SJCRH30 (cell line): ENCODE measurements at regions not wholly inside any gene's neighbourhood (a gene's known extent, or its start where the extent isn't known, plus 50 kb on each side); places are given as distances from the start of the nearest gene placed in this dataset.

Experiments
- DNase-seq, 2 experiments: peaks; one replicate each; pipeline ENCODE4 v3.0.0-alpha.2; 2015 to 2020
- H3K27ac ChIP-seq: fragments of 250-450 bp; sonication (Bioruptor Pico); 2 replicates; pipeline ENCODE4 v1.5.1; 2020; ENCODE audit warnings: mild to moderate bottlenecking, moderate library complexity
- H3K27me3 ChIP-seq: fragments of 250-450 bp; sonication (Bioruptor Pico); 2 replicates; pipeline ENCODE4 v1.5.1; 2020; ENCODE audit warnings: mild to moderate bottlenecking, moderate library complexity
- H3K36me3 ChIP-seq: fragments of 250-450 bp; sonication (Bioruptor Pico); 2 replicates; pipeline ENCODE4 v1.5.1; 2020; ENCODE audit warnings: mild to moderate bottlenecking, moderate library complexity
- H3K4me1 ChIP-seq: fragments of 250-450 bp; sonication (Bioruptor Pico); 2 replicates; pipeline ENCODE4 v1.5.1; 2020; ENCODE audit warnings: mild to moderate bottlenecking, moderate library complexity
- H3K4me3 ChIP-seq: fragments of 250-450 bp; sonication (Bioruptor Pico); 2 replicates; pipeline ENCODE4 v1.5.1; 2020; ENCODE audit warnings: mild to moderate bottlenecking, moderate library complexity
- H3K9me3 ChIP-seq: fragments of 250-450 bp; sonication (Bioruptor Pico); replicated peaks from 2 replicates; pipeline ENCODE4 v1.5.1; 2020; ENCODE audit warnings: mild to moderate bottlenecking, moderate library complexity

- Histone ChIP-seq H3K9me3 (no peaks in the 10 kb centered on the region), H3K27me3 (no peaks in the 10 kb centered on the region), H3K36me3 (no peaks in the 10 kb centered on the region), H3K27ac (no peak overlapping the region), H3K4me3 (no peak overlapping the region), H3K4me1 (no peaks in the 10 kb centered on the region)
- no peak for DNase-seq
These were observed 216.5 kb downstream of the TMEM114 start for GRCh38 chr16:8373676-8374431.

GRCh38 chr16:8372141-8372540 is 218.2 kb downstream of the TMEM114 start:
- no peaks in the 10 kb centered on the region for H3K36me3 ChIP-seq
- no peak for DNase-seq
- no peaks in the 10 kb centered on the region for H3K9me3 ChIP-seq
- no peaks in the 10 kb centered on the region for H3K4me1 ChIP-seq
- H3K27me3 ChIP-seq = no peaks in the 10 kb centered on the region
- no peak overlapping the region for H3K4me3 ChIP-seq
- H3K27ac ChIP-seq = no peak overlapping the region

DNA sequence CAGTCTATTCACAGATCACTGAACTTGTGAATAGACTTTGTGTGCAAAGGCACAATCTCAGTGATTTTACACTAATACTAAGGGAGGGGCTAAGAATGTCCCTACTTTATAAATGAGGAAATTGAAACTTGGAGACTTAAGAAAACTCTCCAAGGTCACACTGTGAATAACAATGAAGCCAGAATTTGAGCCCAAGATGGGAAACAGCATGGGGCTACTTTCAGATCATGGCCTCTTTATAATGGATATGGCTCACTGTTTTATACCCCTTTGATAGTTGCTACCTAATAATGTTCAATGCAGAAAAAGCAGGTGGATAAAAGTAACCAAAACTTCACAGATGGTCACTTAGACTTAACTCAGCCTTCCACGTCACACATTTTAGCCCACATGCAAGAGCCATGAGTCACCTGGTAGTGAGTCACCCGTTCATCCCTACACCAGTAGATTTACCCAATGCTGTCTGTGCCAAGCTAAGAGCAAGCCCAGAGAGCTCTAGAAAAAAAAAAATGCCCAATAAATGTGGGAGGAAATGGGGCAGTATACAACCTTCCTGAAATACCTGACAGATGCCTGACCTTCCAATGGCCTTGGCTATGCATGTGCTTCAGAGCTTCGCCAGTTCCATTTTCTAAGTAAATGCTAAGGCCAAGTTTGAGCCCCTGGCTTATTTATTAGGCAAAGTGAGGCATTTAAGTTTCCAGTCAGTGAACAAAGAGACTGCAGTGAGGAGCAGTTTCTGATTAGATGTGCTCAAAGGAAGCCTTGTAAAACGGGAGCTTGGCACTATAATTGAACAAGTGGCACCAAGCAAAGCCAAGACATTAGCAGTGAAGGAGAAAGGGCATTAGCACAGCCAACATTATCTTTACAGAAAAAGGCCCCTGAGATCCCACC is 219.7 kb downstream of the TMEM114 start:
- peak in 1 of 2 experiments; percentile 4 for DNase-seq

DNA sequence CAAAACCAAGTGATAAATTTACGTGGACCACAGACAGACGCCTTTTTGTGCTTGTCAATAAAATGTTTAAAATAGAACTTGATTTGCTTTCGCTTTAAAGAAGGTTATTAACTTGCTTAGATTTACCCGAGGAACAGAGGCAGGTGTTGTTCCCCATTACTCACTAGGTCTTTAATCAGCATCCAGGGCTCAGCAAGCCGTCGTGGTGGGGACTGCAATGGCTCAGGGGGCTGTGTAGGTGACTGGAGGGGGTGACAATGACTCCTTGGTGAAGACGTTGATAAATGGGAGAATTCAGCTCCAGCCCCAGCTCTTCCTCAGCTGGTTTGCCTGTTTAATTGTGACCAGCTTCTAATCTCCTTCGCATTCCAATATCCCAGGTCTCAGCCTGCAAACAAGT is 231.4 kb downstream of the TMEM114 start:
- no peak for DNase-seq
- H3K4me3 ChIP-seq = no peak overlapping the region
- no peak overlapping the region for H3K27ac ChIP-seq
- no peaks in the 10 kb centered on the region for H3K36me3 ChIP-seq
- no peaks in the 10 kb centered on the region for H3K9me3 ChIP-seq
- no peaks in the 10 kb centered on the region for H3K4me1 ChIP-seq
- H3K27me3 ChIP-seq = no peaks in the 10 kb centered on the region

More for the DNA sequence above, 219.7 kb downstream of the TMEM114 start:
- no peak overlapping the region for H3K4me3 ChIP-seq
- H3K36me3 ChIP-seq = no peaks in the 10 kb centered on the region
- H3K27me3 ChIP-seq = no peaks in the 10 kb centered on the region
- no peaks in the 10 kb centered on the region for H3K4me1 ChIP-seq
- H3K27ac ChIP-seq = no peak overlapping the region
- no peaks in the 10 kb centered on the region for H3K9me3 ChIP-seq

DNA sequence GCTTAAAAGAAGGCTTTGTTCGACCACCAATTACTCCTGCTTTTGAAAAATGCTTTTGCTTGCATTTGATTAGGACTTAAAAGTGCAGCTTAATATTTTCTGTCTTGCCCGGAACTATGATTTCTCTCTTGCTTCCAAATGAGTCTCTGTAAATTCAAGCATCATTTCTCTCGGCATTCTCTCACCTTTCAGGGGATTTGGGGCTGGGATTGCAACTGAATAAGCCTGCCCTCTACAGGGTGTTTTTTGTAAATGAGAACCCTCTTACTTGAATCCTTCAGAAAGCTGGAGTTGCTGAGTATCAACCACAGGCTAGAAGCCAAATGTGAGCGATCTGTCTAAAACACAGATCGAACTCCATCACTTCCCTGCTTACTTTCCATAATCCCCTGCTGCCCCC is 234.6 kb downstream of the TMEM114 start:
- no peaks in the 10 kb centered on the region for H3K36me3 ChIP-seq
- no peaks in the 10 kb centered on the region for H3K4me1 ChIP-seq
- DNase-seq = peak in 1 of 2 experiments; percentile 29

DNA sequence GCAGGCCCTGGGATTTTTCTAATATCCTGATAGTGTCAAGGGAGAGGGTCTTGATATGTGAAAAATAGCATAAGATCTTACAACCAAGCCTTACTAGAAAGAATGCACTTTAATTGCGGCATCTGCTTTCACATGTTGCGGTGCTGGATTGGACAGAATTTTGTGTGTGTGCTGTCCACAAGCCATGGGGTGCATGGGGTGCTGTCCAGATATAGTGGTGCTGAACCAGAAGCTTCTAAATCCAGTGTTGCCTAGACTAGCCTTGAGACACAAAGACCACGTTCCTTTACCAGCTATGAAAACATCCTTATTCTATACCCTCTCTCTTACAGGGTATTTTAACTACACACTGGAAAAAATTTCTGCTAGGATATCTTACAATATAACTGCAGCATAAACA is 244.0 kb downstream of the TMEM114 start:
- H3K9me3 ChIP-seq = no peaks in the 10 kb centered on the region
- peak; percentile 34 to 55 for DNase-seq

More for the DNA sequence above, 234.6 kb downstream of the TMEM114 start:
- no peak overlapping the region for H3K27ac ChIP-seq
- H3K27me3 ChIP-seq = no peaks in the 10 kb centered on the region
- no peak overlapping the region for H3K4me3 ChIP-seq
- H3K9me3 ChIP-seq = no peaks in the 10 kb centered on the region

GRCh38 chr16:8342276-8342675 is 248.0 kb downstream of the TMEM114 start:
- no peak for DNase-seq
- H3K4me1 ChIP-seq = no peaks in the 10 kb centered on the region
- H3K36me3 ChIP-seq = no peaks in the 10 kb centered on the region
- no peaks in the 10 kb centered on the region for H3K9me3 ChIP-seq
- H3K4me3 ChIP-seq = no peak overlapping the region
- H3K27ac ChIP-seq = no peak overlapping the region
- no peaks in the 10 kb centered on the region for H3K27me3 ChIP-seq

More for the DNA sequence above, 244.0 kb downstream of the TMEM114 start:
- H3K36me3 ChIP-seq = no peaks in the 10 kb centered on the region
- no peak overlapping the region for H3K27ac ChIP-seq
- no peak overlapping the region for H3K4me3 ChIP-seq
- no peaks in the 10 kb centered on the region for H3K4me1 ChIP-seq
- H3K27me3 ChIP-seq = no peaks in the 10 kb centered on the region

DNA sequence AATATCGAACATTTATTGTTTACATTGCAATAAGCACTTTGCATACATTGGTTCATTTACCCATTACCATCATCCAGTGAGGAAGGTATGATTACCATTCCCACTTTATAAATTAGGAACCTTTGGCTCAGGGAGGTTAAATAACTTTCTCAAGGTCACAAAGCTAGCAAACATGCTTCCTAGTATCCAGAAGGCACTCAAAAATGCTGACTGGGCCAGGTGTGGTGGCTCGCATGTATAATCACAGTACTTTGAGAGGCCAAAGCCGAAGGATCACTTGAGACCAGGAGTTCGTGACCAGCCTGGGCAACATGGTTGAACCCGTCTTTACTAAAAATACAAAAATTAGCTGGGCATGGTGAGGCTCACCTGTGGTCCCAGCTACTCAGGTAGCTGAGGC is 259.6 kb downstream of the TMEM114 start:
- Histone ChIP-seq H3K36me3 (no peaks in the 10 kb centered on the region), H3K27ac (no peak overlapping the region), H3K9me3 (no peaks in the 10 kb centered on the region), H3K4me1 (no peaks in the 10 kb centered on the region), H3K27me3 (no peaks in the 10 kb centered on the region), H3K4me3 (no peak overlapping the region)
- no peak for DNase-seq

GRCh38 chr16:8326232-8326631 is 264.1 kb downstream of the TMEM114 start:
- no peak for DNase-seq
- Histone ChIP-seq H3K36me3 (no peaks in the 10 kb centered on the region), H3K4me1 (no peaks in the 10 kb centered on the region), H3K9me3 (no peaks in the 10 kb centered on the region), H3K27ac (no peak overlapping the region), H3K4me3 (no peak overlapping the region), H3K27me3 (no peaks in the 10 kb centered on the region)

DNA sequence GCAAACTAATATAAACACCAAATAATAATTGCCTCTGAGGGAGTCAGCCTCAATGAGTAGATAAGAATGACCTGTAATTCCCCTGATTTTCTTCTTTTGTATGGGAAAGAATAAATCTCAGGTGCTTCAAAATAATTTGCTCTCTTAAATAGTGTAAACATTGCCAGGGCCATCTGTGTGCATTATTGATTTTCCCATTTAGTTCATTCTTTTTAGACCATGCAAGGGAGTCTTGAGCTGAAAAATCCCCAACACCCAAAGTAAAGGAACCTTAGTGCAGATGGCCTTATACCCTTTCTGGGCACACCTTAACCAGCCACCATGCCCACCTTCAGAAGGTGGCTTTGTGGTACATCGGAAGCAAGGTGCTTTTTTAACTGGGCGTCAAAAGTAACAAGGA is 267.2 kb downstream of the TMEM114 start:
- H3K27me3 ChIP-seq = no peaks in the 10 kb centered on the region
- no peaks in the 10 kb centered on the region for H3K9me3 ChIP-seq
- no peak for DNase-seq
- no peaks in the 10 kb centered on the region for H3K36me3 ChIP-seq
- H3K27ac ChIP-seq = no peak overlapping the region
- no peak overlapping the region for H3K4me3 ChIP-seq
- no peaks in the 10 kb centered on the region for H3K4me1 ChIP-seq

- Histone ChIP-seq H3K27me3 (no peaks in the 10 kb centered on the region), H3K9me3 (no peaks in the 10 kb centered on the region), H3K4me1 (no peaks in the 10 kb centered on the region), H3K36me3 (no peaks in the 10 kb centered on the region), H3K27ac (no peak overlapping the region), H3K4me3 (no peak overlapping the region)
- no peak for DNase-seq
These were observed 270.2 kb downstream of the TMEM114 start for GRCh38 chr16:8320131-8320530.

DNA sequence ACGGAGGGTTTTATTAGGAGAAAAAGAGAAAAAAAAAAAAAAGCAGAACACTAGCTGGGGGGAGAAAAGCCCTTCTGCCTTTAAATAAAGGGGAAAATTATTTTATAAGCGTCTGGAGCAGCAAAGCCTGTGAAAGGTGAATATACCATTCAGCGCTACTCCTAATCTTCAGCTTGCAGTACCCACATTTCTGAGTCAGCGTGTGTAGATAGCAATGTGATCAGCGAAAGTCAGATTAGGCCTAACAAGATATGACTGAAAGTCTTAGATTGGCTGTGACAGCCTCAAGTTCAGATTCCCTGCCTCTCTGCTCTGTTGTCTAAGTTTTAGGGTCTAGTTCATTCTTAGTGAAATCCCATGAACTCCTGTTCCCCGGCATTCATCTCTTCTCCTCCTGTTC is 279.5 kb downstream of the TMEM114 start:
- no peaks in the 10 kb centered on the region for H3K9me3 ChIP-seq
- no peak overlapping the region for H3K4me3 ChIP-seq
- no peaks in the 10 kb centered on the region for H3K27me3 ChIP-seq
- no peak for DNase-seq
- no peaks in the 10 kb centered on the region; the same call in 1 of the 2 replicates for H3K4me1 ChIP-seq
- no peaks in the 10 kb centered on the region for H3K36me3 ChIP-seq
- H3K27ac ChIP-seq = no peak overlapping the region

DNA sequence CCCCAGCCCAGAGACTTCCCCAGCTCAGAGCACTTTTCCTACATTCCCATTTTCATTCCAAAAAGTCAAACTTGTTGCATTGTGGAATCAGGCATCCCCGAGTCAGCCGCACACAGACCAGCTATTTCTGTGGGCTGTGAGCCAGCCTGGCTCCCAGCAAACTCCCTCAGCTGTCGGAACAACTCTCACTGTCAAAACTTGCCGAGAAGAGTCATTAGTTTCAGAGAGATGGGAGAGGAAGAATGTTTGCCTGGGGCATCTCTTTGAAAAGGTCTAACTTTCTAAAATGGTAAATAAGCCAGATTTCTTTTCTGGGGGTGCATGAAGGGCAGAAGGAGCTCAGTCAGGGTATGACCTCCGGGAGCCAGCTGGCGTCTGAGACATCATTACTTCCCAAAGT is 280.0 kb downstream of the TMEM114 start:
- no peak overlapping the region for H3K4me3 ChIP-seq
- H3K9me3 ChIP-seq = no peaks in the 10 kb centered on the region
- H3K4me1 ChIP-seq = no peaks in the 10 kb centered on the region; the same call in 1 of the 2 replicates
- no peaks in the 10 kb centered on the region for H3K27me3 ChIP-seq
- no peaks in the 10 kb centered on the region for H3K36me3 ChIP-seq
- DNase-seq = peak; percentile 60 to 81
- no peak overlapping the region for H3K27ac ChIP-seq

DNA sequence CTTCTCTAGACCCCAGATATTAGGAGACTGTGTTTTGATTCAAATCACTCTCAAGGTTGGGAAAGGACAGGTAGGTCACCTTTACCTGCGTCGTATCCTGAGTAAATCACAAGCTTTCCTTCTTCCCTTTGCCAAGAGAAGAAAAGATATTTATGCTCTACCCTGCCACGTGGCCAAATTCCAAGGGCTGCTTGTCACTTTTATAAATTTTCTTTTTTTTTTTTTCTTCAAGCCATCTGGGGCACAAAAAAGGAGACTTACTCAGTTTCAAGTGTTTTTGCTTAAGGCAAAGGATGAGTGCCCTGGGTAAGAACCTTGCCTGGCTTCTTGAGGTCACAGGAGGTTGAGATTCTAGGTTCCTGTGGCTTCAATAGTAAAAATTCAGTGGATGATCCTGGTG is 285.1 kb downstream of the TMEM114 start:
- no peak for DNase-seq
- no peaks in the 10 kb centered on the region for H3K27me3 ChIP-seq
- H3K9me3 ChIP-seq = no peaks in the 10 kb centered on the region
- H3K36me3 ChIP-seq = no peaks in the 10 kb centered on the region
- H3K4me1 ChIP-seq = no peaks in the 10 kb centered on the region; the same call in 1 of the 2 replicates
- no peak overlapping the region for H3K4me3 ChIP-seq
- no peak overlapping the region for H3K27ac ChIP-seq

DNA sequence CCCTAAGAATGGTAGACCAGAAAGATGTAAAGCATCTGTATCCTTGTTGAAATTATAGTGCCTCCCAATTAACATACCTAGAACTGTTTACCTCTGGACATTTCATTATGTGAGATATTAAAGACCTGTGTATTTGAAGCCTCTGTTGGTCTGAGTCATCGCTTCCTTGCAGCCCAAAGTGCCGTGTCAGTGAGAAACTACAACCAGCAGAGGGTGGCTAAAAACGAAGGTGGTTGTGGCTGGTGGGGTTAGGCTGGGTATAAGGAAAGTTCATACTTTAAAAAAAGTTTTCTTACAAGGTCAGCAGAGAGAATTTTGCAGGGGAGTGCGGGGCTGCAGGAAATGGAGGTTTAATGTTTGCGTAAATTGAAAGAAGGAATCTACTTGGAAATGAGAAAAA is 290.7 kb downstream of the TMEM114 start:
- Histone ChIP-seq H3K36me3 (no peaks in the 10 kb centered on the region), H3K9me3 (no peaks in the 10 kb centered on the region), H3K27ac (no peak overlapping the region), H3K4me1 (no peaks in the 10 kb centered on the region), H3K4me3 (no peak overlapping the region), H3K27me3 (no peaks in the 10 kb centered on the region)
- no peak for DNase-seq
